ENCODE measurements at regions not wholly inside any gene's neighbourhood (a gene's known extent, or its start where the extent isn't known, plus 50 kb on each side); places are given as distances from the start of the nearest gene placed in this dataset.

DNA sequence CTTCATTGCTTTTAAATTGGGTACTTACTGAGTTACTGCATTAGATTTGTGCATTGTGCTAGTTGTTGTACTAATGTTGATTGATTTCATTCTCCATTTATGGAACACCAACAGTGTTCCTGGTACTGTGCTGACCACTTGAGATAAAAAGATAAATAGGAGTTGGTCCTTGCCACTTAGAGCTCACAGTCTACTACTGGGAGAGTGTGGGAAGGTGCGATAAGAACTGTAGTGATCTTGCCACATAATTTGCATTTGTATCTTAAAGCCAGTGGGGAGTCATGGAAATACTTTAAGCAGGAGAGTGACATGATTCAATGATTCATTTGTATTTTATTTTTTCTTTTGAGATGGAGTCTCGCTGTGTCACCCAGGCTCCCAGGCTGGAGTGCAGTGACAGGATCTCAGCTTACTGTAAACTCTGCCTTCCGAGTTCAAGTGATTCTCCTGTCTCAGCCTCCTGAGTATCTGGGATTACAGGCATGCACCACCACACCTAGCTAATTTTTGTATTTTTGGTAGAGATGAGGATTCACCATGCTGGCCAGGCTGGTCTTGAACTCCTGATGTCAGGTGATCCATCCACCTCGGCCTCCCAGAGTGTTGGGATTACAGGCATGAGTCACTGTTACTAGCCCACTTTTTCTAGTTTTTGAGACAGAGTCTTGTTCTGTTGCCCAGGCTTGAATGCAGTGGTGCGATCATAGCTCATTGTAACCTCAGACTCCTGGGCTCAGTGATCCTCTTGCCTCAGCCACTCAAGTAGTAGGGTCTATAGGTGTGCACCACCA, 51.2 kb upstream of the TMEM248 start (continued):
- TF ChIP-seq TOE1 (IDR thresholded peaks at IDR 0.05; ENCODE audit: borderline replicate concordance), result no peak
- TF ChIP-seq TOE1 (CRISPR knock-in tag; IDR thresholded peaks at IDR 0.05; ENCODE audit: borderline replicate concordance, low read depth), result no peak
- TF ChIP-seq L3MBTL2 (IDR thresholded peaks at IDR 0.05), result no peak
- TF ChIP-seq BRD9 (IDR thresholded peaks at IDR 0.05; ENCODE audit: low read depth, partially characterized antibody), result no peak
- no peak for TF ChIP-seq RBM17 (IDR thresholded peaks at IDR 0.05; ENCODE audit: borderline replicate concordance, low read depth, low read length)
- TF ChIP-seq, protein P1, sequence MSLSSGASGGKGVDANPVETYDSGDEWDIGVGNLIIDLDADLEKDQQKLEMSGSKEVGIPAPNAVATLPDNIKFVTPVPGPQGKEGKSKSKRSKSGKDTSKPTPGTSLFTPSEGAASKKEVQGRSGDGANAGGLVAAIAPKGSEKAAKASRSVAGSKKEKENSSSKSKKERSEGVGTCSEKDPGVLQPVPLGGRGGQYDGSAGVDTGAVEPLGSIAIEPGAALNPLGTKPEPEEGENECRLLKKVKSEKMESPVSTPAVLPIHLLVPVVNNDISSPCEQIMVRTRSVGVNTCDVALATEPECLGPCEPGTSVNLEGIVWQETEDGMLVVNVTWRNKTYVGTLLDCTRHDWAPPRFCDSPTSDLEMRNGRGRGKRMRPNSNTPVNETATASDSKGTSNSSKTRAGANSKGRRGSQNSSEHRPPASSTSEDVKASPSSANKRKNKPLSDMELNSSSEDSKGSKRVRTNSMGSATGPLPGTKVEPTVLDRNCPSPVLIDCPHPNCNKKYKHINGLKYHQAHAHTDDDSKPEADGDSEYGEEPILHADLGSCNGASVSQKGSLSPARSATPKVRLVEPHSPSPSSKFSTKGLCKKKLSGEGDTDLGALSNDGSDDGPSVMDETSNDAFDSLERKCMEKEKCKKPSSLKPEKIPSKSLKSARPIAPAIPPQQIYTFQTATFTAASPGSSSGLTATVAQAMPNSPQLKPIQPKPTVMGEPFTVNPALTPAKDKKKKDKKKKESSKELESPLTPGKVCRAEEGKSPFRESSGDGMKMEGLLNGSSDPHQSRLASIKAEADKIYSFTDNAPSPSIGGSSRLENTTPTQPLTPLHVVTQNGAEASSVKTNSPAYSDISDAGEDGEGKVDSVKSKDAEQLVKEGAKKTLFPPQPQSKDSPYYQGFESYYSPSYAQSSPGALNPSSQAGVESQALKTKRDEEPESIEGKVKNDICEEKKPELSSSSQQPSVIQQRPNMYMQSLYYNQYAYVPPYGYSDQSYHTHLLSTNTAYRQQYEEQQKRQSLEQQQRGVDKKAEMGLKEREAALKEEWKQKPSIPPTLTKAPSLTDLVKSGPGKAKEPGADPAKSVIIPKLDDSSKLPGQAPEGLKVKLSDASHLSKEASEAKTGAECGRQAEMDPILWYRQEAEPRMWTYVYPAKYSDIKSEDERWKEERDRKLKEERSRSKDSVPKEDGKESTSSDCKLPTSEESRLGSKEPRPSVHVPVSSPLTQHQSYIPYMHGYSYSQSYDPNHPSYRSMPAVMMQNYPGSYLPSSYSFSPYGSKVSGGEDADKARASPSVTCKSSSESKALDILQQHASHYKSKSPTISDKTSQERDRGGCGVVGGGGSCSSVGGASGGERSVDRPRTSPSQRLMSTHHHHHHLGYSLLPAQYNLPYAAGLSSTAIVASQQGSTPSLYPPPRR (CRISPR knock-in tag; IDR thresholded peaks at IDR 0.05; ENCODE audit: borderline replicate concordance), result no peak
- TF ChIP-seq, protein P2, sequence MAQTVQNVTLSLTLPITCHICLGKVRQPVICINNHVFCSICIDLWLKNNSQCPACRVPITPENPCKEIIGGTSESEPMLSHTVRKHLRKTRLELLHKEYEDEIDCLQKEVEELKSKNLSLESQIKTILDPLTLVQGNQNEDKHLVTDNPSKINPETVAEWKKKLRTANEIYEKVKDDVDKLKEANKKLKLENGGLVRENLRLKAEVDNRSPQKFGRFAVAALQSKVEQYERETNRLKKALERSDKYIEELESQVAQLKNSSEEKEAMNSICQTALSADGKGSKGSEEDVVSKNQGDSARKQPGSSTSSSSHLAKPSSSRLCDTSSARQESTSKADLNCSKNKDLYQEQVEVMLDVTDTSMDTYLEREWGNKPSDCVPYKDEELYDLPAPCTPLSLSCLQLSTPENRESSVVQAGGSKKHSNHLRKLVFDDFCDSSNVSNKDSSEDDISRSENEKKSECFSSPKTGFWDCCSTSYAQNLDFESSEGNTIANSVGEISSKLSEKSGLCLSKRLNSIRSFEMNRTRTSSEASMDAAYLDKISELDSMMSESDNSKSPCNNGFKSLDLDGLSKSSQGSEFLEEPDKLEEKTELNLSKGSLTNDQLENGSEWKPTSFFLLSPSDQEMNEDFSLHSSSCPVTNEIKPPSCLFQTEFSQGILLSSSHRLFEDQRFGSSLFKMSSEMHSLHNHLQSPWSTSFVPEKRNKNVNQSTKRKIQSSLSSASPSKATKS (CRISPR knock-in tag; IDR thresholded peaks at IDR 0.05), result no peak
- no peak; the same call in 1 of the 2 replicates for TF ChIP-seq JUN (IDR thresholded peaks at IDR 0.05; ENCODE audit: borderline replicate concordance, low read depth, low read length)
- no peak for TF ChIP-seq JUN (CRISPR knock-in tag; IDR thresholded peaks at IDR 0.05; ENCODE audit: borderline replicate concordance)
- TF ChIP-seq, protein P3, sequence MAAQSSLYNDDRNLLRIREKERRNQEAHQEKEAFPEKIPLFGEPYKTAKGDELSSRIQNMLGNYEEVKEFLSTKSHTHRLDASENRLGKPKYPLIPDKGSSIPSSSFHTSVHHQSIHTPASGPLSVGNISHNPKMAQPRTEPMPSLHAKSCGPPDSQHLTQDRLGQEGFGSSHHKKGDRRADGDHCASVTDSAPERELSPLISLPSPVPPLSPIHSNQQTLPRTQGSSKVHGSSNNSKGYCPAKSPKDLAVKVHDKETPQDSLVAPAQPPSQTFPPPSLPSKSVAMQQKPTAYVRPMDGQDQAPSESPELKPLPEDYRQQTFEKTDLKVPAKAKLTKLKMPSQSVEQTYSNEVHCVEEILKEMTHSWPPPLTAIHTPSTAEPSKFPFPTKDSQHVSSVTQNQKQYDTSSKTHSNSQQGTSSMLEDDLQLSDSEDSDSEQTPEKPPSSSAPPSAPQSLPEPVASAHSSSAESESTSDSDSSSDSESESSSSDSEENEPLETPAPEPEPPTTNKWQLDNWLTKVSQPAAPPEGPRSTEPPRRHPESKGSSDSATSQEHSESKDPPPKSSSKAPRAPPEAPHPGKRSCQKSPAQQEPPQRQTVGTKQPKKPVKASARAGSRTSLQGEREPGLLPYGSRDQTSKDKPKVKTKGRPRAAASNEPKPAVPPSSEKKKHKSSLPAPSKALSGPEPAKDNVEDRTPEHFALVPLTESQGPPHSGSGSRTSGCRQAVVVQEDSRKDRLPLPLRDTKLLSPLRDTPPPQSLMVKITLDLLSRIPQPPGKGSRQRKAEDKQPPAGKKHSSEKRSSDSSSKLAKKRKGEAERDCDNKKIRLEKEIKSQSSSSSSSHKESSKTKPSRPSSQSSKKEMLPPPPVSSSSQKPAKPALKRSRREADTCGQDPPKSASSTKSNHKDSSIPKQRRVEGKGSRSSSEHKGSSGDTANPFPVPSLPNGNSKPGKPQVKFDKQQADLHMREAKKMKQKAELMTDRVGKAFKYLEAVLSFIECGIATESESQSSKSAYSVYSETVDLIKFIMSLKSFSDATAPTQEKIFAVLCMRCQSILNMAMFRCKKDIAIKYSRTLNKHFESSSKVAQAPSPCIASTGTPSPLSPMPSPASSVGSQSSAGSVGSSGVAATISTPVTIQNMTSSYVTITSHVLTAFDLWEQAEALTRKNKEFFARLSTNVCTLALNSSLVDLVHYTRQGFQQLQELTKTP (IDR thresholded peaks at IDR 0.05; ENCODE audit: low read depth in 1 of 2, partially characterized antibody in 2 of 2), result no peak
- no peak for TF ChIP-seq MCM3 (IDR thresholded peaks at IDR 0.05)
- TF ChIP-seq, protein P4, sequence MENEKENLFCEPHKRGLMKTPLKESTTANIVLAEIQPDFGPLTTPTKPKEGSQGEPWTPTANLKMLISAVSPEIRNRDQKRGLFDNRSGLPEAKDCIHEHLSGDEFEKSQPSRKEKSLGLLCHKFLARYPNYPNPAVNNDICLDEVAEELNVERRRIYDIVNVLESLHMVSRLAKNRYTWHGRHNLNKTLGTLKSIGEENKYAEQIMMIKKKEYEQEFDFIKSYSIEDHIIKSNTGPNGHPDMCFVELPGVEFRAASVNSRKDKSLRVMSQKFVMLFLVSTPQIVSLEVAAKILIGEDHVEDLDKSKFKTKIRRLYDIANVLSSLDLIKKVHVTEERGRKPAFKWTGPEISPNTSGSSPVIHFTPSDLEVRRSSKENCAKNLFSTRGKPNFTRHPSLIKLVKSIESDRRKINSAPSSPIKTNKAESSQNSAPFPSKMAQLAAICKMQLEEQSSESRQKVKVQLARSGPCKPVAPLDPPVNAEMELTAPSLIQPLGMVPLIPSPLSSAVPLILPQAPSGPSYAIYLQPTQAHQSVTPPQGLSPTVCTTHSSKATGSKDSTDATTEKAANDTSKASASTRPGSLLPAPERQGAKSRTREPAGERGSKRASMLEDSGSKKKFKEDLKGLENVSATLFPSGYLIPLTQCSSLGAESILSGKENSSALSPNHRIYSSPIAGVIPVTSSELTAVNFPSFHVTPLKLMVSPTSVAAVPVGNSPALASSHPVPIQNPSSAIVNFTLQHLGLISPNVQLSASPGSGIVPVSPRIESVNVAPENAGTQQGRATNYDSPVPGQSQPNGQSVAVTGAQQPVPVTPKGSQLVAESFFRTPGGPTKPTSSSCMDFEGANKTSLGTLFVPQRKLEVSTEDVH (IDR thresholded peaks at IDR 0.05; ENCODE audit: low read depth, partially characterized antibody), result no peak

Measured in K562 (cell line).